ENCODE measurements at regions not wholly inside any gene's neighbourhood (a gene's known extent, or its start where the extent isn't known, plus 50 kb on each side); places are given as distances from the start of the nearest gene placed in this dataset.

DNA sequence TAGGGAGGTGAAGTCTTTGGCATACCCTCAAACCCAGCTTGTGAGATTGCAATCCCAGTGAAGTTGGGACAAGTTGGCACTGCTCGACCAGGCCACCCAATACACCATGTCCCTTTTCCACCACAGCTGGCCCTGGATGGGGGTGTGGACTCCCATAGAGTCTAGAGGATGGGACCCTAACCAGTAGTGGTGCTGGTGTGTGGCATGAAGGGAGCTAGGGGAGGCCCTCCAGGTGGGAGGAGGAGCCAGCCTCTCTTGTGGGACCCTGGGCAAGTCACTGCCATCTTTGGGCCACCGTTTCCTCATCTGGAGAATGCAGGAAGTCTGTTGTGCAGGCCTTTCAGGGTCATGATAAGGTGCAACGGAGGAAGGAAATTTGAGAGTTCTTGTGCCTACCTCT, 1854.9 kb downstream of the TP53TG3F start:
- TF ChIP-seq, protein P1, sequence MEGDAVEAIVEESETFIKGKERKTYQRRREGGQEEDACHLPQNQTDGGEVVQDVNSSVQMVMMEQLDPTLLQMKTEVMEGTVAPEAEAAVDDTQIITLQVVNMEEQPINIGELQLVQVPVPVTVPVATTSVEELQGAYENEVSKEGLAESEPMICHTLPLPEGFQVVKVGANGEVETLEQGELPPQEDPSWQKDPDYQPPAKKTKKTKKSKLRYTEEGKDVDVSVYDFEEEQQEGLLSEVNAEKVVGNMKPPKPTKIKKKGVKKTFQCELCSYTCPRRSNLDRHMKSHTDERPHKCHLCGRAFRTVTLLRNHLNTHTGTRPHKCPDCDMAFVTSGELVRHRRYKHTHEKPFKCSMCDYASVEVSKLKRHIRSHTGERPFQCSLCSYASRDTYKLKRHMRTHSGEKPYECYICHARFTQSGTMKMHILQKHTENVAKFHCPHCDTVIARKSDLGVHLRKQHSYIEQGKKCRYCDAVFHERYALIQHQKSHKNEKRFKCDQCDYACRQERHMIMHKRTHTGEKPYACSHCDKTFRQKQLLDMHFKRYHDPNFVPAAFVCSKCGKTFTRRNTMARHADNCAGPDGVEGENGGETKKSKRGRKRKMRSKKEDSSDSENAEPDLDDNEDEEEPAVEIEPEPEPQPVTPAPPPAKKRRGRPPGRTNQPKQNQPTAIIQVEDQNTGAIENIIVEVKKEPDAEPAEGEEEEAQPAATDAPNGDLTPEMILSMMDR (IDR thresholded peaks at IDR 0.05 in 2 of 3, conservative IDR thresholded peaks at IDR 0.05 in 1 of 3; ENCODE audit: borderline replicate concordance in 1 of 3, insufficient read depth in 1 of 3, low read depth in 2 of 3, low read length in 2 of 3) = no peak
- TF ChIP-seq POLR2A (IDR thresholded peaks at IDR 0.05; ENCODE audit: borderline replicate concordance, extremely low read depth, insufficient read depth, insufficient read length) (no peak), EZH2 (IDR thresholded peaks at IDR 0.05) (no peak), JUND (IDR thresholded peaks at IDR 0.05) (no peak), SIN3A (IDR thresholded peaks at IDR 0.05; ENCODE audit: low read depth) (no peak), CEBPB (IDR thresholded peaks at IDR 0.05; ENCODE audit: low read depth) (no peak), SP1 (IDR thresholded peaks at IDR 0.05; ENCODE audit: low read depth) (no peak), EZH2phosphoT487 (IDR thresholded peaks at IDR 0.05; ENCODE audit: borderline replicate concordance) (no peak), TCF7L2 (IDR thresholded peaks at IDR 0.05; ENCODE audit: borderline replicate concordance, extremely low read depth, insufficient read depth, insufficient read length) (no peak)
- TF ChIP-seq, protein P2, sequence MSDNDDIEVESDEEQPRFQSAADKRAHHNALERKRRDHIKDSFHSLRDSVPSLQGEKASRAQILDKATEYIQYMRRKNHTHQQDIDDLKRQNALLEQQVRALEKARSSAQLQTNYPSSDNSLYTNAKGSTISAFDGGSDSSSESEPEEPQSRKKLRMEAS (IDR thresholded peaks at IDR 0.05) = no peak
- TF ChIP-seq, protein P3, sequence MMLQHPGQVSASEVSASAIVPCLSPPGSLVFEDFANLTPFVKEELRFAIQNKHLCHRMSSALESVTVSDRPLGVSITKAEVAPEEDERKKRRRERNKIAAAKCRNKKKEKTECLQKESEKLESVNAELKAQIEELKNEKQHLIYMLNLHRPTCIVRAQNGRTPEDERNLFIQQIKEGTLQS (IDR thresholded peaks at IDR 0.05) = no peak

All from HCT116 (cell line).